22Rv1 (cell line): ENCODE measurements at regions not wholly inside any gene's neighbourhood (a gene's known extent, or its start where the extent isn't known, plus 50 kb on each side); places are given as distances from the start of the nearest gene placed in this dataset.
"Not testable (repeated sequence)": the region's sequence is repeated elsewhere in the genome, so short reads cannot be mapped to it uniquely, and the experiment has no call there.

Experiments used
- CTCF ChIP-seq: fragments of 450-650 bp; IDR thresholded peaks from 2 replicates; pipeline ENCODE4 v1.5.1; 2017; ENCODE audit warnings: mild to moderate bottlenecking
- ZFX ChIP-seq: fragments of 450-650 bp; IDR thresholded peaks from 2 replicates; pipeline ENCODE4 v1.6.1; 2017; ENCODE audit warnings: antibody characterized with exemption, borderline replicate concordance

DNA sequence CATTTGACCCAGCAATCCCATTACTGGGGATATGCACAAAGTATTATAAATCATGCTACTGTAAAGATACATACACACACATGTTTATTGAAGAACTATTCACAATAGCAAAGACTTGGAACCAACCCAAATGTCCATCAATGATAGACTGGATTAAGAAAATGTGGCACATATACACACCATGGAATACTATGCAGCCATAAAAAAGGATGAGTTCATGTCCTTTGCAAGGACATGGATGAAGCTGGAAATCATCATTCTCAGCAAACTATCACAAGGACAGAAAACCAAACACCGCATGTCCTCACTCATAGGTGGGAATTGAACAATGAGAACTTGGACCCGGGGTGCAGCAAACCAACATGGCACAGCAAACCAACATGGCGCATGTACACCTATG, 215.5 kb upstream of the DUSP10 start:
- not testable (repeated sequence) for TF ChIP-seq CTCF, ZFX
